Pulmonary artery endothelial cell (primary cell): ENCODE measurements at regions not wholly inside any gene's neighbourhood (a gene's known extent, or its start where the extent isn't known, plus 50 kb on each side); places are given as distances from the start of the nearest gene placed in this dataset.
A peak's percentile ranks its signal among the peaks of the same experiment; 100 is the strongest.
"Not testable (repeated sequence)": the region's sequence is repeated elsewhere in the genome, so short reads cannot be mapped to it uniquely, and the experiment has no call there.

Experiments used
- DNase-seq: peaks from one replicate; pipeline ENCODE4 v3.0.0-alpha.2; 2011; ENCODE audit warnings: low read depth, low spot score

- DNase-seq = no peak
These were observed 281.8 kb upstream of the CDH2 start for GRCh38 chr18:28458751-28459150.

- DNase-seq = no peak
These were observed 280.9 kb upstream of the CDH2 start for GRCh38 chr18:28457784-28458183.

- no peak for DNase-seq
These were observed 279.0 kb upstream of the CDH2 start for GRCh38 chr18:28455971-28456370.

DNA sequence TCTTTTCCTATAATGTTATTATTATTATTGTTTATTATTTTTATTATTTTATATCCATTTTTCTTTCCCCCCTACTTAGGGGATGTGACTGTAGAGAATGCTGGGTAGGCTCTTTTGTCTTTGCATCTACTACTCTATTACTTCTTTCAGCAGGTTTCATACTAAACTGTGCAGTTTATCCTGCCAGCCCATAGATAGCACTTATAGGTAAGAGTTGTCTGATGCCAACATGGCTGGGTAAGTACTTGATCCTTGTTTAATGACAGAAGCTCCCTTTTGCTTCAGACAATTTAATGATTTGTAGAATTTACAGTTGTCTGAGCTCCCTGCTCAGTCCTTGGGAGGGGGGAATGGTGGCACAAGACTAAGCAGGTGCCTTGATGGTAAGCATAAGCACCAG is 262.9 kb upstream of the CDH2 start:
- no peak for DNase-seq

- no peak for DNase-seq
These were observed 261.5 kb upstream of the CDH2 start for GRCh38 chr18:28438381-28438780.

- DNase-seq = no peak
These were observed 255.4 kb upstream of the CDH2 start for GRCh38 chr18:28432339-28432738.

DNA sequence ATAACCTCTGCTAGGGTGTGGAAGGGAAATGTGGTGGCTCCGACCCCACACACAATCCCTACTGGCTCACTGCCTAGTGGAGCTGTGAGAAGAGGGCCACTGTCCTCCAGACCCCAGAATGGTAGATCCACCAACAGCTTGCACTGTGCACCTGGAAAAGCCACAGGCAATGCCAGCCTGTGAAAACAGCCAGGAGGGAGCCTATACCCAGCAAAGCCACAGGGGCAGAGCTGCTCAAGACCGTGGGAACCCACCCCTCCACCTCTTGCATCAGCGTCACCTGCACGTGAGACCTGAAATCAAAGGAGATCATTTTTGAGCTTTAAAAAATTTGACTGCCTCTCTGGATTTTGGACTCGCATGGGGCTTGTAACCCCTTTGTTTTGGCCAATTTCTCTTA is 249.0 kb upstream of the CDH2 start:
- DNase-seq = no peak

- DNase-seq = no peak
These were observed 245.6 kb upstream of the CDH2 start for GRCh38 chr18:28422577-28422976.

DNA sequence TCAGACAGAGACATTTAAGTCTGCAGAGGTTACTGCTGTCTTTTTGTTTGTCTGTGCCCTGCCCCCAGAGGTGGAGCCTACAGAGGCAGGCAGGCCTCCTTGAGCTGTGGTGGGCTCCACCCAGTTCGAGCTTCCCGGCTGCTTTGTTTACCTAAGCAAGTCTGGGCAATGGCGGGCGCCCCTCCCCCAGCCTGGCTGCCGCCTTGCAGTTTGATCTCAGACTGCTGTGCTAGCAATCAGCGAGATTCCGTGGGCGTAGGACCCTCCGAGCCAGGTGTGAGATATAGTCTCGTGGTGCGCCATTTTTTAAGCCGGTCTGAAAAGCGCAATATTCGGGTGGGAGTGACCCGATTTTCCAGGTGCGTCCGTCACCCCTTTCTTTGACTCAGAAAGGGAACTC is 245.0 kb upstream of the CDH2 start:
- DNase-seq = not testable (repeated sequence)

DNA sequence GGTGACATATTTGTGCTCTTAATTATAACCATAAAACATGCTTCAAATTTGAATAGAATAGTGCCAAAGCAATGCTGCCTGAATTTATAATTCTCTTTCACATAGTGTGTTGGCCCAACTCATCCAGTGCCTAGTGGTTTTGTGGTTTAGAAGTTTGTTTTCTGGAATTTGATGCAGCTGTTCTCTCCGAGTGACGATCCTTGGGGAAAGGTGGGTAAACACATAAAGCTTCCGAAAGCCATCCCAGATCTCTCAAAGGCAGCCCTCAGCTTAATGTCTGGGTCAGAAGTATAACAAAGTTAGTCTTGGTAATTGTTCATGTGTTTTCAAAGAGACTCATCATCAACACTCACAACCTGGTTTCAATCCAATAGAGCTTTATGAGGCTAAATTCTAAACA is 235.6 kb upstream of the CDH2 start:
- no peak for DNase-seq

DNA sequence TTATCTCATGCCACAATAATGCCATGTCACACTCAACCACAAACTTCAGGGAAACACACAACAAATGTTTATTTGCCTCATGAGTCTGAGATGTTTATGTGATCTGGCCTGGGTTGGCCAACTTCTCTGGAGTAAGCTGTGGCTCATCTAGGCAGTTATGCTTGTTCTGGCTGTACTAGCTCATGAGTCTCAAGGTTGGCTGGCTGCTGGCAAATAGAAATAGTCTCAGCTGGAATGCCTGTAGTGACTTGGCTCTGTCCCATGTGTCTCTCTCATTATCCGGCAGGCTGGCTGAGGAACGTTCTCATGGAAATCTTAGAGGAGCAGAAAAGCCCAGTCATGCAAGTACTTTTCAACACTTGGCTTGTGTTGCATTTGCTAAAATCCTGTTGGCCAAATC is 234.9 kb upstream of the CDH2 start:
- no peak for DNase-seq

DNA sequence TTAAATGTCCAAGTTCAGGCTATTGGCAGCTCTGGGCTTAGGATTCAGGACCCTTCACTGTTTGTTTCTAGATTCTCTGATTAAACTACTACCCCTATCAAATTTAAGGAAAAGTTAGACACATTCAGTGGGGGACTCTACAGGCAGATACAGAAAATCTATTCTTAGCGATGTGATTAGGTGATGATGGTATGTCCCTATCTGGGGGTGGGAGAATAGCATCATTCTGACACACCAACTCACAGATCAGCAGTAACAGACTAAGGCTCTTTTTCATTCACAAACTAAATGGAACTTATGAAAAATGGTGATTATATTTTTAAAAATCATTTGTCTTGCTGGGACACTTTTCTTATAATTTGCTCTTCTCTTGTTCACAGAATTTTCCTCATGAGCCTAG is 232.9 kb upstream of the CDH2 start:
- no peak for DNase-seq

- DNase-seq = no peak
These were observed 231.6 kb upstream of the CDH2 start for GRCh38 chr18:28408528-28408927.

DNA sequence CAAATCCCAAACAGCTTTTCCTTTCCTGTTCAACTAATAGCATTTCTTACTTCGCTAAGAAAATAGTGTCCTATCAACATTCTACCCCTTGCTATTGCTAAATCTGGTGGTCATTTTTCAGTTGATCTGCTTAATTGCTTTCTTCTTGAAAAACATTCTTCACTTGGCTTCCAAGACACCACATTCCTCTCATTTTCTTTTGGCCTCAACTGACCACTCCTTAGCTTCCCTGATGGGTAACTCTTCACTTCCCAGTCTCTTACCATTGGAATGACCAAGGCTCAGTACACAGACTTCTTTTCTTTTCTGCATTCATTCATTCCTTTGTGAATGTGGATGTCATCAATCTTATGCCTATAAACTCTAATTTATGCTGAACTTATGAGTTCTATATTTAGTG is 230.8 kb upstream of the CDH2 start:
- DNase-seq = no peak

DNA sequence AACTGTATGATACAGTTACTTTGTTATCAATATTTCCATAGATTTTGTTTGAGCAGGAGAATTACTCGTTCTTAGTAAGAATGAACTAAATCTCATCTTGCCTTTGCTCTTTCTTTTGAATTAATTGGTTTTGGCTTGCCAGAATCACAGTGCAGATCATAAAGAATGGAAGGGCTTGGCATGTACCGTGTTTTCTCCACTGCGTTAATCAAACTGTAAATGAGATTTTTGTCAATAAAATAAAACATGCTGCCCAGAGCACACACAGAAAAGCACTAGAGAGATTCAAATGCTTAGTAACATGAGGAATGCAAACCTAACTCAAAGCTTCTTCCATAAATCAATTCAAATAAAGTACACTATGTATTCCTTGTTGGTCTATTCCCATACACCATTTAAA is 229.6 kb upstream of the CDH2 start:
- no peak for DNase-seq

DNA sequence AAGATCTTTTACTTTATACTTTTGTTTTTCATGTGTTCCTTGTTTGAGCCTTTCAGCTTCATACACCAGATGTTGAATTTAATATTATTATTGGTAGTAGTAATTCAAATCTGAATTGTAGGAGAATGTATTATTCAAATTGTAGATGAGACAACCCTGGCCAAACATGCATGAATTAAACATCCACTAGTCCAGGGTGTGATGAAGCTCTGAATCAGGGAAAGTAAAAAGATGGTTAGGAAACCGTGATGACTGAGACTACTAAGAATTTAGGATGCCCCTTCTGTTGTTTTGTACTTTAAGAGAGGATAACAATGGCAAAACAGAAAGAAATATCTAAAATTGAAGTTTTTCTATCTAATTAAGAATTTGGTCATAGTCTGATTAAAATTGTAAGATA is 227.8 kb upstream of the CDH2 start:
- no peak for DNase-seq

- DNase-seq = no peak
These were observed 222.9 kb upstream of the CDH2 start for GRCh38 chr18:28399781-28400362.

GRCh38 chr18:28398471-28398870 is 221.5 kb upstream of the CDH2 start:
- no peak for DNase-seq

DNA sequence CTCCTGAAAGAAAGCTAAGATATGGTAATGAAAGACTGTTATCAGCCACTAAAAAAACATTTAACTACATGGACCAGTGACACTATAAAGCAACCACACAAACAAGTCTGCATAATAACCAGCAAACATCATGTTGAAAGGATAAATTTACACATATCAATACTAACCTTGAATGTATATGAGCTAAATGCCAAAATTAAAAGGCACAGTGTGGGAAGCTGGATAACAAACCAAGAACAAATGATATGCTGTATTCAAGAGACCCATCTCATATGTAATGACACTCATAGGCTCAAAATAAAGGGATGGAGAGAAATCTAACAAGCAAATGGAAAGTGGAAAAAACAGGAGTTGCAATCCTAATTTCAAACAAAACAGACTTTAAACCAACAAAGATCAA is 213.1 kb upstream of the CDH2 start:
- DNase-seq = no peak

- DNase-seq = no peak
These were observed 205.4 kb upstream of the CDH2 start for GRCh38 chr18:28382215-28382879.

DNA sequence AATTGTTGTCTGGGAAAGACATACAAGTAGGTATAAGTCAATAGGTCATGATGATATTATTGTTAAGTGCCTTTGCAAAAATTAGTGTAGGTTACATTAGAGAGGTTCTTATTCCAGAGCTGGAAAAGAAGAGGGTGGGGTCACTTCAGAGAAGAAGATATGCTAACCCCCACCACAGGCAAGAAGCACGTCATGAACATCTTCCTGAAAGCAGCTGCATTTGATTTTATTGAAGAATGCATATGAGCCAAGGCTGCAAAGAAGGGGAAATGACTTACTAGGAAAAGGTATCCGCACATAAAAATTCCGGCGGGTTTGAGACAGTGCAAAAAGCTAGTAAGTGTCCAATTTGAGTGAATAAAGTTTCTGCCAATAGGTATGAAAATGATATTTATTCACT is 195.3 kb upstream of the CDH2 start:
- DNase-seq = no peak

GRCh38 chr18:28366676-28367075 is 189.7 kb upstream of the CDH2 start:
- DNase-seq = no peak

DNA sequence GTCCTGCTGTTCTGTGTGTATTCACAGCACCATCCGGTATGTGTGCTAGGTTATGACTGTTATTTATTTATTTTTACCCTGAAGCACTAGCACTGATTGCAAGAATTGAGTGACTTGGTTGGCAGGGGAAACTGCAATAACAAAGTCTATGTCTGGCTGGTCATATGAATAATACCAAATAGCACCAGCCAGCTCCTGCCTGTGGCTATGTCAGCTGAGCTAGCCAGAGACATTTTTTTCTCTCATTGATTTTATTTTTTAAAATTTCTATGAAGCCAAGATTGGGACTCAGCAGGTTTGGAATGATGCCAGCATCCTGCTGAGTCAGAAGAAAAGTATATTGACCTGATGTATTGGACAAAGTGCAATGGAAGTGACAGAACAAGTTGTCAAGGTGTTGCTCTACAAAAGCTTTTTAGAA is 188.5 kb upstream of the CDH2 start:
- peak; percentile 20 for DNase-seq

DNA sequence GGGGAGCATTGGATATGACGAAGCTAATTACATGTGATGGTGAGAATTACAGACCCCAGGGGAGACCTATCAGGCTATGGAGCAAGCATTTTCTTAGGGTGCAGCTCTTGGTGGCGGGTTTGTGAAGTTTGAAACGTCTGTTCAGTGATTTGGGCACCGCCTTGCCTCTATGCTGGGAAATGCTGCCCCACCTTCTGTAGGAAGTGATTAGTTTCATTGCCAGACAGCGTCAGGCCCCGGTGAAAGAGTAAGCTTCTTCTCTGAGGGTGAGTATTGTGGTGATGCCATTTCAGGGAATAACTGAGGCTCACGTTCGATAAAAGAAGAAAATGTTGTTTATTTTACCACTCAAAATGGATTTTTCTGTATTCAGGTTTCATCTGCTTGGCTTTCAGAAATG is 186.2 kb upstream of the CDH2 start:
- DNase-seq = no peak
